SHP77 (cell line): ENCODE measurements at regions not wholly inside any gene's neighbourhood (a gene's known extent, or its start where the extent isn't known, plus 50 kb on each side); places are given as distances from the start of the nearest gene placed in this dataset.

Source experiments
- DNase-seq, 2 experiments: peaks; one replicate each; lab custom pipeline; 2025; lab: John Stamatoyannopoulos, UW

- no peak for DNase-seq
Measured at GRCh38 chr10:29856295-29856694, 203.1 kb downstream of the JCAD start.

DNA sequence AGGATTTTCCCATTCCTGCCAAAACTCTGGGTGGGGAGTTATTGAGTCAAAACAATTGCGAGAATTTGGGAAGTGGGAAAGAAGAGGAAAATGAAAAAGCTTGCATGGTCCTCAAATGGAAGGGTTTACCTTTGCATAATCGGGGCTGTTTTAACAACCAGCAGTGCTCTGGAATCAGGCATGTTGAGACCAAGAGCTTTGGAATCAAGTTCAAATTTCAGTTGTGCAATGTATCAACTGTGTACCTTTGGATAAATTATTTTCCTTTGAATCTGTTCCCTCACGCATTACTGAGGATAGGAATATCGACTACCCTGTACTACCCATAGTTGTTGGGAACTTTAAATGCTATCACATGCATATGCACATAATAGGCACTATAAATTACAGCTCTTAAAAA, 205.5 kb downstream of the JCAD start:
- no peak for DNase-seq

- DNase-seq = no peak
Measured at GRCh38 chr10:29851241-29851640, 208.1 kb downstream of the JCAD start.

DNA sequence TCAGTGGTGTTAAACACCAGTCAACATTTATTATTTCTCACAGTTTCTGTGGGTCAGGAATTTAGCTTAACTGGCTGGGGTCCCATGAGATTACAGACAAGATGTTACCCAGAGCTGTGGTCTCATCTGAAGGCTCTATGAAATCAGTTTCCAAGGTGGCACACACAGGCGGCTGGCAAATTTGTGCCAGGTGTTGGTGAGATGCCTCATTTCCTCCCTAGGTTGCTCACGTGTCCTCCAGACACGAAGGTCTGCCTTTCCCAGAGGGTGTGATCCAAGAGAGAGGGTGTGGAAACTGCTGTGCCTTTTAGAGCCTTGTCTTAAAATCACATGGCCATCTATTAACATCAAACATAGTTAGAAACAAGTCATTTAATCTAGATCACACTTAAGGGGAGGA, 209.0 kb downstream of the JCAD start:
- DNase-seq = no peak

GRCh38 chr10:29849886-29850285, 209.5 kb downstream of the JCAD start:
- no peak for DNase-seq

GRCh38 chr10:29849126-29849833, 210.1 kb downstream of the JCAD start:
- DNase-seq = peak in 1 of 2 experiments; percentile 15

GRCh38 chr10:29846881-29847280, 212.1 kb upstream of the SVIL start:
- no peak for DNase-seq

- DNase-seq = no peak
Measured at GRCh38 chr10:29845166-29845565, 210.4 kb upstream of the SVIL start.

GRCh38 chr10:29843143-29843542, 208.4 kb upstream of the SVIL start:
- no peak for DNase-seq

- DNase-seq = peak; percentile 97
Measured at GRCh38 chr10:29841724-29842649, 207.2 kb upstream of the SVIL start.

DNA sequence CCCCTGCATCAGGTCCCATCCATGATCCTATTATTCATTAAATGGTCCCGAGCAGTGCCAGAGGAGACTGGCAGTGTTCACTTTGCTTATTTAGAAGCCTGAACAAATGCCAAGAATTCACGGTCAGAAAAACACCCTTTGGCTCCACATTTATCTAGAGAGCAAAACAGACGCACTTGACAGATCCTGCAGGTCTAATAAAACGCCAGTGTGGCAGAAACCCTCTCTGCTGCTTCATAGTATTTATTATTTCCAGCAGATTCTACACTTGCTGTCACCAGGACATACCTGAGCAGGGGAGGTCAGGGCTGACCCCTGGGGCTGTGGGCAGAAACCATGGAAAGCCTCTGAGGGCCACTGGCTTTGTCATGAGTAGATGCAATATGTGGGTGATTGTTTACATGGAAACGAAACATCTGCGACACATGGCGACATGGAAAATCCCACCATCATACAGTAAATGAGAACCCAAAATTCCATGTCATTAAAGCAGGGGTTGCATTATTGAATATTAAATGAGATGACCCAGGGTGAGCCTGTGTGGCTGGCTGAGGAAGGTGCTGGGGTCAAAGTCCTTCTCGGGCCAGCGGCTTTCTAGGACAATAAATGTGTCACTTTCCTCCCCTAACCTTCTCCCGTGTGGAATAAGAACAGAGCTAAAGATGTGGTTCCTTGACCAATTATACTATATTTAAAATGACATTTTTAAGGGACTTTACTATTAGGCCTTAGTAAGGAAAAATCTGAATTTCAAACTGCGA, 205.9 kb upstream of the SVIL start:
- no peak for DNase-seq

- peak in 1 of 2 experiments; percentile 28 for DNase-seq
Measured at GRCh38 chr10:29839826-29840515, 205.2 kb upstream of the SVIL start.

DNA sequence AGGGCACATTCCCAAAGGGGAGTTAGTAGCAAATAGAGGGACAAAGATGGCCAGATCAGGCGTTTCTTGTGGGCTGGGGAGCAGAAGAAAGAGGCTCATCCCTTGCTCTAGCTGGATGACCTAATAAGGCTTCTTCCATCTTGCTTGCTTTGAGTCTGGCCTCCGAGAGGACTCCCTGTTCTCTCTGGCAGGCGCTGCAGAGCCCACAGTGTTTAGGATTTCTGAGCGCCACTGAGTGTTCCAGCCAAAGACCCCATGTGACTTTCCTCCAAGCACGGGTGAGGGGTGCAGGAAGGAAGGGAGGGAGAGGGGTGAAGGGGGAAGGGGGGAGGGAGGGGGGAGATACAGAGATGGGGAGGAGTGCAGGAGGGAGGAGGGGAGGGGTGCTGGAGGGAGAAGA, 203.8 kb upstream of the SVIL start:
- DNase-seq = no peak

GRCh38 chr10:29837586-29837985, 202.8 kb upstream of the SVIL start:
- no peak for DNase-seq

GRCh38 chr10:29836396-29836795, 201.6 kb upstream of the SVIL start:
- DNase-seq = no peak

GRCh38 chr10:29835055-29835454, 200.3 kb upstream of the SVIL start:
- no peak for DNase-seq

DNA sequence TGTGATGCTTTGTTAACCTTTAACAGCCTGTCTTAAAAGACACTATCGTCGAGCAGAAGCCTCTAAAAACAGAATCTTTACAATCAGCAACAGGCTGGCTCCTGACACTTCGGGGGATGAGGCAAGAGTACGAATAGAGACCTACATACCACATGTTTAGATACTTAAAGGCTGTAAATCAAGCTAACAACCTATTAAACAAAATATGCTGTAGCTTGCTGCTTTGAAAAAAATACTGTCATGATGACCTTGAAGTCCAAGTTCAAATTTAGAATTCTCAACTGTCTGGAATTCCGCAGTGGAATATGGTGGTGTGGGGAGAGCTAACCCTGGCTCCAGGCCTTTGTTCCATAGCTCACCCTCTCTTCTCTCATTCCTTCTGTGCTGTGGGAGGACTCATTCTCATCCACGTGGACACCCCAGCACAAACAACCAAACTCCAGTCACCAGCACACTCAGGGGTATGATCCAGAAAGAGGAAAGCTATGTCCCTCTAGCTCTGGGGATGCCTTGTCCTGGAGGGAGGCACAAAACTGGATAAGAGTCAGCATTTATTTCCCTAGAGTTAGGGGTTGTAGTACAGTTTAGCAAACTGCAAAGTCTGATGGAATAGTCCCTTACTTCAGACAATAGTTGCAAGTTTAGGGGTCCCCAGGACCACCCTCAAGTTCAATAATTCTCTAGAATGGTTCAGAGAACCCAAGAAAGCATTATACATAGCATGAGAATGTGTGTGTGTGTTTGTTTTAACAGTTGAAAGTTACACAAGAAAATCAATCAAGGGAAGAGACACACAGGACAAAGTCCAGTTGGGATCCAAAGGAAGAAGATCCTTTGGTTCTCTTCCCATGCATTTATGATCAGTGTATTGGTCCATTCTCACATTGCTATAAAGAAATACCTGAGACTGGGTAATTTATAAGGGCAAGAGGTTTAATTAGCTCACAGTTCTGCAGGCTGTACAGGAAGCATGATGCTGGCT, 196.1 kb upstream of the SVIL start:
- no peak for DNase-seq

- DNase-seq = no peak
Measured at GRCh38 chr10:29829776-29830175, 195.0 kb upstream of the SVIL start.

DNA sequence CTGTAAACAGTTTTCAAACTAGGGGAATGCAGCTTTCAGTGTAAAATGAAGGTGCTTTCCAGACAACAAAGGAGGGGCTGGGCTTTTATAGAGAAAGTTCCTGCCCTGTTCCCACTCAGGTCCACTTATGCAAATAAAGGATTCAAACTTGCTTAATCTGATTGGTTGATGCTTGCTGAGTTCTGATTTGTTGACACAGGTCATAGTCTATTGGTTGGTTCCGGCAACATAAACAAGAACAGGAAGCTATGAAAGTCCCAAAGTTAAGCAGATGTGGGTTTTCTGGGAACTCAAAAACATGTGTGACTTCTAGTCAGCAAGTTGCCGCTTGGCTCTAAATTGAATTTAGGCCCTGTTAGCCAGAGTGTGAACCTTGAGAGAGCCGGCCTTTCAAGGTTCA, 194.2 kb upstream of the SVIL start:
- no peak for DNase-seq

GRCh38 chr10:29828440-29828894, 193.7 kb upstream of the SVIL start:
- no peak for DNase-seq

GRCh38 chr10:29827512-29827911, 192.7 kb upstream of the SVIL start:
- DNase-seq = no peak
